ENCODE measurements at regions not wholly inside any gene's neighbourhood (a gene's known extent, or its start where the extent isn't known, plus 50 kb on each side); places are given as distances from the start of the nearest gene placed in this dataset.
"Not testable (repeated sequence)": the region's sequence is repeated elsewhere in the genome, so short reads cannot be mapped to it uniquely, and the experiment has no call there.

GRCh38 chr7:32722837-32723236 lies 168.7 kb downstream of the KBTBD2 start:
- not testable (repeated sequence) for TF ChIP-seq POLR2A (IDR thresholded peaks at IDR 0.05; ENCODE audit: low read length); GATA1 (IDR thresholded peaks at IDR 0.05; ENCODE audit: low read depth, low read length)

Data from erythroblast (primary cell).